ENCODE measurements at regions not wholly inside any gene's neighbourhood (a gene's known extent, or its start where the extent isn't known, plus 50 kb on each side); places are given as distances from the start of the nearest gene placed in this dataset.
"Not testable (repeated sequence)": the region's sequence is repeated elsewhere in the genome, so short reads cannot be mapped to it uniquely, and the experiment has no call there.

- H3K27ac ChIP-seq (ENCODE audit: low read depth, low read length): no peak overlapping the region
- H3K4me3 ChIP-seq (ENCODE audit: low read depth, low read length): no peak overlapping the region
- ChIA-PET CTCF (no interaction called here), POLR2A (no interaction called here)
- no peaks in the 10 kb centered on the region for H3K9me3 ChIP-seq (ENCODE audit: control insufficient read depth, insufficient read depth, low read length)
- DNase-seq (ENCODE audit: low read depth, low spot score): no peak
- TF ChIP-seq CTCF (IDR thresholded peaks at IDR 0.05; ENCODE audit: low read depth, low read length): no peak
- H3K27me3 ChIP-seq (ENCODE audit: control insufficient read depth, insufficient read depth, low read length): peaks cover 2% of the 10 kb centered on the region
These were observed 195.3 kb upstream of the IGF1 start for GRCh38 chr12:102675672-102676071.

- no peaks in the 10 kb centered on the region for H3K27me3 ChIP-seq (ENCODE audit: control insufficient read depth, insufficient read depth, low read length)
- H3K9me3 ChIP-seq (ENCODE audit: control insufficient read depth, insufficient read depth, low read length): no peaks in the 10 kb centered on the region
- no peak for TF ChIP-seq CTCF (IDR thresholded peaks at IDR 0.05; ENCODE audit: low read depth, low read length)
- H3K4me3 ChIP-seq (ENCODE audit: low read depth, low read length): no peak overlapping the region
- ChIA-PET CTCF (no interaction called here), POLR2A (no interaction called here)
- no peak overlapping the region for H3K27ac ChIP-seq (ENCODE audit: low read depth, low read length)
- DNase-seq (ENCODE audit: low read depth, low spot score): no peak
These were observed 193.2 kb upstream of the IGF1 start for GRCh38 chr12:102673606-102674005.

- DNase-seq (ENCODE audit: low read depth, low spot score); H3K4me3 ChIP-seq (ENCODE audit: low read depth, low read length); CTCF ChIA-PET; H3K27ac ChIP-seq (ENCODE audit: low read depth, low read length); H3K27me3 ChIP-seq (ENCODE audit: control insufficient read depth, insufficient read depth, low read length); H3K9me3 ChIP-seq (ENCODE audit: control insufficient read depth, insufficient read depth, low read length); POLR2A ChIA-PET: not testable (repeated sequence)
These were observed 191.8 kb upstream of the IGF1 start for GRCh38 chr12:102672212-102672611.

GRCh38 chr12:102669056-102669455 is 188.7 kb upstream of the IGF1 start:
- POLR2A ChIA-PET: no interaction called here
- no peak for DNase-seq (ENCODE audit: low read depth, low spot score)
- no peaks in the 10 kb centered on the region for H3K9me3 ChIP-seq (ENCODE audit: control insufficient read depth, insufficient read depth, low read length)
- no peaks in the 10 kb centered on the region for H3K27me3 ChIP-seq (ENCODE audit: control insufficient read depth, insufficient read depth, low read length)
- H3K27ac ChIP-seq (ENCODE audit: low read depth, low read length): no peak overlapping the region
- TF ChIP-seq CTCF (IDR thresholded peaks at IDR 0.05; ENCODE audit: low read depth, low read length): no peak
- no peak overlapping the region for H3K4me3 ChIP-seq (ENCODE audit: low read depth, low read length)
- CTCF ChIA-PET: no interaction called here

GRCh38 chr12:102666176-102666575 is 185.8 kb upstream of the IGF1 start:
- H3K27ac ChIP-seq (ENCODE audit: low read depth, low read length); H3K27me3 ChIP-seq (ENCODE audit: control insufficient read depth, insufficient read depth, low read length); DNase-seq (ENCODE audit: low read depth, low spot score); H3K4me3 ChIP-seq (ENCODE audit: low read depth, low read length); H3K9me3 ChIP-seq (ENCODE audit: control insufficient read depth, insufficient read depth, low read length); POLR2A ChIA-PET; CTCF ChIA-PET: not testable (repeated sequence)

- Histone ChIP-seq H3K9me3 (ENCODE audit: control insufficient read depth, insufficient read depth, low read length) (peaks cover 3% of the 10 kb centered on the region; the same call in 1 of the 2 replicates), H3K27me3 (ENCODE audit: control insufficient read depth, insufficient read depth, low read length) (no peaks in the 10 kb centered on the region), H3K4me3 (ENCODE audit: low read depth, low read length) (no peak overlapping the region), H3K27ac (ENCODE audit: low read depth, low read length) (no peak overlapping the region)
- POLR2A ChIA-PET: no interaction called here
- CTCF ChIA-PET: interaction anchor here (0.6 kb wide), 1 partner anchor 173 kb away, joined by 3 read pairs; no protein-coding TSS in a partner anchor
- no peak for TF ChIP-seq CTCF (IDR thresholded peaks at IDR 0.05; ENCODE audit: low read depth, low read length)
- no peak for DNase-seq (ENCODE audit: low read depth, low spot score)
These were observed 179.0 kb upstream of the IGF1 start for GRCh38 chr12:102659200-102659911.

Data from AG04450 (cell line).